Neural progenitor cell (in vitro differentiated cells): ENCODE measurements at regions not wholly inside any gene's neighbourhood (a gene's known extent, or its start where the extent isn't known, plus 50 kb on each side); places are given as distances from the start of the nearest gene placed in this dataset.

ENCODE experiments used
- CTCF ChIP-seq: fragments of 200-600 bp; sonication (generic); IDR thresholded peaks from 2 replicates; pipeline ENCODE4 v1.5.1; 2017; ENCODE audit warnings: antibody characterized with exemption, mild to moderate bottlenecking
- EZH2 ChIP-seq: fragments of 200-600 bp; sonication (generic); IDR thresholded peaks from 2 replicates; pipeline ENCODE4 v1.6.1; 2017; ENCODE audit warnings: antibody characterized with exemption, mild to moderate bottlenecking, moderate library complexity
- EZH2phosphoT487 ChIP-seq: fragments of 200-600 bp; sonication (generic); IDR thresholded peaks from 2 replicates; pipeline ENCODE4 v1.6.1; 2017; ENCODE audit warnings: antibody characterized with exemption

DNA sequence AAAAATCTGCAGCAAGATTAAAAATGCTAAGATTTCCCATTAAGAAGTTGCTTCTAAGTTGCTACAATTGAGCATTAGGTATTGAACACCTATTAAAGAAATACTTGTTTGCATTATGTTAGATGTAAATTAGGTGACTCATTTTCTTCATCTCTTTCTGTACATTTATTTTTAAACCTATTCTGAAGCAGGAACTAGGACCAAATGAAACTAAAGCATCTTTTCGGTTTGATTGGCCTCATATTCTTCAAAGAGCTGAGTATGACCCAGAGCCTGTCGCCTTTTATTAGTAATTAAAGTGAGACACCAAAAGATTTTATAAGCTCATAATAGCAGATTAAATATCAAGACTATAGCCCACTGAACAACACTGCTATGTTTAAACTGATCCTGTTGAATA is 83.4 kb upstream of the ZEB2 start:
- TF ChIP-seq CTCF (no peak), EZH2 (no peak), EZH2phosphoT487 (no peak)
